Tibial nerve (tissue), 4 donors: ENCODE measurements at regions not wholly inside any gene's neighbourhood (a gene's known extent, or its start where the extent isn't known, plus 50 kb on each side); places are given as distances from the start of the nearest gene placed in this dataset.
"Not testable (repeated sequence)": the region's sequence is repeated elsewhere in the genome, so short reads cannot be mapped to it uniquely, and the experiment has no call there.

Experiments used
- CTCF ChIP-seq, 5 experiments: fragments of 200-600 bp in 3 of 5; fragments of 450-650 bp in 2 of 5; sonication (generic) in 3 of 5; IDR thresholded peaks; one replicate each; pipeline ENCODE4 v1.5.1; 2016 to 2019; ENCODE audit warnings: antibody characterized with exemption in 5 of 5, mild to moderate bottlenecking in 3 of 5, moderate library complexity in 2 of 5
- EP300 ChIP-seq, 2 donors: sonication (generic); formaldehyde crosslinking; IDR thresholded peaks; one replicate each; pipeline ENCODE4 v1.6.1; 2017; ENCODE audit warnings: antibody characterized with exemption in 2 of 2, mild to moderate bottlenecking in 1 of 2
- POLR2A ChIP-seq, 2 donors: fragments of 450-650 bp; IDR thresholded peaks; one replicate each; pipeline ENCODE4 v1.6.1; 2017; ENCODE audit warnings: antibody characterized with exemption in 2 of 2, mild to moderate bottlenecking in 2 of 2, moderate library complexity in 2 of 2

GRCh38 chr21:9652819-9653218 is 868.6 kb upstream of the TPTE start:
- TF ChIP-seq CTCF, POLR2A, EP300 (IDR thresholded peaks at IDR 0.05): not testable (repeated sequence)
